ENCODE measurements at regions not wholly inside any gene's neighbourhood (a gene's known extent, or its start where the extent isn't known, plus 50 kb on each side); places are given as distances from the start of the nearest gene placed in this dataset.

DNA sequence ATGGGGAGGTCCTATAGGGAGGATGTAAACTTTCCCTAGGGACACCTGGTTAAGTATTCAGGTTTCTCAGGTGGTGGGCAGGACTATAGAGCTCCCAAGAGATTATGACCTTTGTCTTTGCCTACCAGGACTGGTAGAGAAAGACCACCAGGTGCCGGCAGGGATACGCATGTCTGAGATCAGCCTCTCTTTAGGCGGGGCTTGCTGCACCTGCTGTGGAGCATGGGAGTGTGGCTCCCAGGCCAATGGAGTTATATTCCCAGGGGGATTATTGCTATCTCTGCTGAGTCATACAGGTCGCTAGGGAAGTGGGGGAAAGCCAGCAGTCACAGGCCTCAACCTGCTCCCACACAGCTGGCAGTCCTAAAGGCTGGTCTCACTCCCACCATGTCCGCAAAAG lies 280.5 kb upstream of the MMS22L start:
- in situ Hi-C loops (cut with MboI; ENCODE audit: low sequenced_read_pairs) = no loop called here

DNA sequence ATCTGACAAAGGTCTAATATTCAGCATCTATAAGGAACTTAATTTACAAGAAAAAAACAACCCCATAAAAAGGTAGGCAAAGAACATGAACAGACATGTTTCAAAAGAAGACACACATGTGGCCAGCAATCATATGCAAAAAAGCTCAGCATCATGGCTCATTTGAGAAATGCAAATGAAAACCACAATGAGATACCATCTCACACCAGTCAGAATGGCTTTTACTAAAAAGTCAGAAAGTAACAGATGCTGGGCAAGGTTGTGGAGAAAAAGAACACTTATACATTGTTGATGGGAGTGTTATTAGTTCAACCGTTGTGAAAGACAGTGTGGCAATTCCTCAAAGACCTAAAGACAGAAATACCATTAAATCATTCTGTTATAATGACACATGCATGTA lies 289.9 kb upstream of the MMS22L start:
- in situ Hi-C loops (cut with MboI; ENCODE audit: low sequenced_read_pairs) = no loop called here

DNA sequence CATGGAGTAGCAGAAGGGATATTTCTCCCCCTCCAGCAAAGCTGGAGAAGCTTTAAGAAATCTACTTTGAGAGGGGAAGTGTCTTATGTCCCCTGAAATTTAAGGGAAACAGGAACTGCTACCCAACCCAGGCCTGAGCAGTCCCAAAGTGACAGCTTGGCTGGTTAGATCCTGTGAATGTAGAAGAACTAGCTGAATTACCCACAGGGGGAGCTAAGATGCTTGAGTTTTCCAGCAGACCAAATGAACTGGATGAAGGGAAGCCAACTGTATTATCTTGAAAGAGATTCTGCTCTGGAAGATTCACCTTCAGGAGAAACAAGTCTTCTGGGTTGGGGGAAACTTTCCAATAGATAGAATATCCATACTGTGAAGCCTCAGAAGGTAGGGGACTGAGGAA lies 303.3 kb upstream of the MMS22L start:
- in situ Hi-C loops (cut with MboI; ENCODE audit: low sequenced_read_pairs) = no loop called here

DNA sequence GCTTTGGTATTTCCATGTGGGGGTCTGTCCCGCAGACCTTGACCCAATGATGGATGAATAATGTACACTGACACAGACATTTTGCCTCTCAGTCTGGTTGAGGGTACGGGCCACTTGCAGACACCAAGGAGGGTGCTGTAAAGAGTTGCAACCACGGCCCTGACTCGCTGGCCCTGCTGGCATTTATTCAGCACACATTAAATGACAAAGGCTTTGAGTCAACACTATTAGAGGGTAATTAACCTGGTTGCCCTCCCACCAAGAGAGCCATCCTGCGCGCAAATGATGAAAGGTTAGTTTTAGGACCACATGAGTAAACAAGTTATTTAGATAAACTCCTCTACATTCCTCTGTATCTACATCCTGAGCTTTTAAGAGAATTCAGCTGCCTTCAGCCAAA lies 308.9 kb upstream of the MMS22L start:
- in situ Hi-C loops (cut with MboI; ENCODE audit: low sequenced_read_pairs) = no loop called here

DNA sequence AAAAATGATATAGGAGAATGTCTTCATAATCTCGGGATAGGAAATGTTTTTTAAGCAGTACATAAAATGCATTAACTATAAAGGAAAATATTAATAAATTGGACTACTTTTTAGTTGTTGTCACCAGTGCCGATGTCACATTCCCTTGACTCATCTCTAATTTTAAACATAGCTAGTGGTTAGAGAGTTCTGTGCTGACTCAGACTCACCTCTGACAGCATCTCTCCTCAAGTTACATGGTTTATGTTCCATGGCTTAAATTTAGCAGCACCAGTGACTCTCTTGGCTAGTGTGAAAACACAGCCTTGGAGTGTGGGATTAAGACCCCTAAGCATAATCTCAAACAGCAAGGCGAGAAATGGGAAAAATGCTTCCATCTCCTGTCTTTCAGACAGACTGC lies 311.8 kb upstream of the MMS22L start:
- in situ Hi-C loops (cut with MboI; ENCODE audit: low sequenced_read_pairs) = no loop called here

DNA sequence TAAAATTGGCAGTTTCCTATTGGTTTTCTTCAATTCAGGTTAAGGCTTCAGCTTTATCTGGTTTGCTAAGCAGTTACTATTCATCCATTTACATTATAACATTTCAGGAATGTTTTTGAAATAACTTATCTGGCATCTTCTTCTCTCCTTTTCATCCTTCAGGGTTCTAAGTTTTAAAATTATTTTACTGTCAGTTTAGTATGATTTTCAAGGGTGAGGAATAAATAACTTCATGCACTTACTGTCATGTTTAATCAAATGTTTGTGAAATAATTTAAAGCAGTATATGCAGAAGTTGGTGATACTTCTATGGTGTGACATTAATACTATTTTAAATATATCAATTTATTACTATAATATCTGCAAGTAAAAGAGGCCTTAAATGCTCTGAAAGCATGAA lies 338.1 kb upstream of the MMS22L start:
- in situ Hi-C loops (cut with MboI; ENCODE audit: low sequenced_read_pairs) = no loop called here

DNA sequence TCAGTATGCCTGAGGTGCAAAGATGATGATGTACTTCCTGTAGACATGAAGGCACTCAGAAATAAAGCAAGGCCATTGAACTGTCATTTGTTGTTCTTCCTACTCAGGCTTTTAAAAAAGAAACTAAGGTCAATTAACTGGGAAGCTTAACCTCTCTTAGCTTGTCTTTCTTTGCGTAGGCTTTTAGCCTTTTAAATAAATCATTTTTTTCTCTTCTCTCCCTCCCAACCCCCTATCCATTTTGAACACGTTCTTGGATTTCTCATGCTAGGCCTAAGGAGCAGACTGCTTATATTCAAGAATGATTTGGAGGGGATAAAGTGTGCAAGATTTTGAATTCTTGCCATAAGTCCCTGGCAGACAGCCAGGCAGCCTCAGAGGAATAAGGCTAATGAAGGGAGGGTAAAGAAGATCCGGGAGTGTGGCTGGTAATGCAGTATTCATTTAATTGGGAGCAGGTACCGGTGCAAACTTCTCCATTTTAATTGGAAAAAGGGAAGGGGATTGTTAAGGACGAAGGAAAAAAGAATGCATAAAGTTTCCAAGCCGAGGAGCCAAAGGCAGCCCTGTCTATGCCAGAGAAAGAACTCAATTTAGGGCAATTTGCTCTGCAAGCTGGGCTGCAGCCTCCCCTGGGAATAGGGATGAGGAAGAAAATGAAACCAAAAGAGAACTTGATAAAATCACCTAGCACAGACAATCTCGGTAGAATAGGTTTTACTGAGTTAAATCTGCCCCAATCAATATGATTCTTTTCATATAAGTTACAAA lies 343.8 kb upstream of the MMS22L start:
- in situ Hi-C loops (cut with MboI; ENCODE audit: low sequenced_read_pairs) = no loop called here

DNA sequence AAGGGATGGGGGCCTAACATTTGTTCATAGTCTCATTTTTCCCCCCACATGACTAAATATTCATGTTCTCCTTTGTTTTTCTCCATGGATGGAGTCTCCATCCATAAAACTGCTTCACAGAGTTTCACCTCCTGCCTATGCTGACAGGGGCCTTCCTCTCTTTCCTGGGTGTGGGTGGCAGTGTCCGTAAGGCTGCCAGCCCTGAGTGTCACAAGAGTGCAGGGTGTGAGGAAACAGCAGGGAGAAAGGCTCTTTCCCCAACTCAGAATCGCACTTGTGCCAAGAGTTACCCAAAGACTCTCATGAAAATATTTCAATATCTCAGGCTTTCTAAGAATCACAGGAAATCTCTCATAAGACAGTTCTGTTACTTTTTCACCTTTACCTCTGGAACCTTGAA lies 346.2 kb upstream of the MMS22L start:
- in situ Hi-C loops (cut with MboI; ENCODE audit: low sequenced_read_pairs) = no loop called here

DNA sequence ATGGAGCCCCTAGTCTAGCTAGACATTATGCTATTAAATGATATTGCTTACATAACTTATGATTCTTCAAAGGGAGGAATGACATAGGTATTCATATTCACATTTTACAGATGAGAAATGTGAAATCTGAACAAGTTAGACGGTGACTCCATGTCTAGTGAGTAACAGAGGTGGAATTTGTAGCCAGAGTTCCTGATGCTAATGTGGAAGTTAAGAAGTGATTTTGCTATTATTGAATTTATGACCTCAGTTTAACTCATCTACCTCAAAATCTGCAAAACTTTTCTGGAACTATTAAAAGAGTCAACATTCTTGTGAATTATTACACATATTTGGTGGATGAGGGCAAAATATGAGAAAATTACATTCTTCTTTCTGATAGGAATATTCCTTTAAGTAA lies 347.6 kb upstream of the MMS22L start:
- in situ Hi-C loops (cut with MboI; ENCODE audit: low sequenced_read_pairs) = no loop called here

DNA sequence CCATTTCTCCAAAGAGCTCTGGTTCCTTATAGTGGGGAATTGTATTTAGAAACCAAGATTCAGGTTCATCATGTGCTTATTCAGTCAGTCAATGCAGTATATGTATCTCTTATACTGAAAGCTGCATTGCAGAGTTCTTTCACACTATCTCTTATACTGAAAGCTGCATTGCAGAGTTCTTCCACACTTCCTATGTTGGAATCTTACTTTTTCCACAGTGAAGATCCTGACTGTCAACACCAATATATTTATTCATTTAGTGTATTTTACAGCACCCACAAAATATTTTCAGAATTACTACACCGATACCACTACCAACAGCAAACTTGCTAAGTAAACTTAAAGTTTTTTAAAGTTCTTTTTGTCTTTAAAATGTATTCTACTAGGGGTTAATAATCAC lies 349.3 kb upstream of the MMS22L start:
- in situ Hi-C loops (cut with MboI; ENCODE audit: low sequenced_read_pairs) = no loop called here

DNA sequence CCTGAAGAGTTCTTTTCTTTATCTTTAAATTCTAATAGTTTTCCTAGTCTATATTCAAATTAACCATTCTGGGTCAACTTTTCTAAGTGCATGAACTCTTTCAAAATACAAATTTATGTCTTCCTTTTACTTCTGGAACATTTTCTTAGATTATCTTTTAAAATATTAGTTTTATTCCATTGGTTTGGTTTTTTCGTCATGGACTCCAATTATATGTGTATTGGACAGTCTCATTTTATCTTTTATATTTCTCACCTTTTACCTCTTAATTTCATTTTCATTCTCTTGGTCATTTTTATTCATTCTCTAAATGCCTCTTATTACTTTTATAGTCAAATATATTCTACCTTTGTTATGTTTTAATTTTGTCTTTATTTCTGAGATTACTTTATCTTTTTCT lies 356.7 kb upstream of the MMS22L start:
- in situ Hi-C loops (cut with MboI; ENCODE audit: low sequenced_read_pairs) = no loop called here

DNA sequence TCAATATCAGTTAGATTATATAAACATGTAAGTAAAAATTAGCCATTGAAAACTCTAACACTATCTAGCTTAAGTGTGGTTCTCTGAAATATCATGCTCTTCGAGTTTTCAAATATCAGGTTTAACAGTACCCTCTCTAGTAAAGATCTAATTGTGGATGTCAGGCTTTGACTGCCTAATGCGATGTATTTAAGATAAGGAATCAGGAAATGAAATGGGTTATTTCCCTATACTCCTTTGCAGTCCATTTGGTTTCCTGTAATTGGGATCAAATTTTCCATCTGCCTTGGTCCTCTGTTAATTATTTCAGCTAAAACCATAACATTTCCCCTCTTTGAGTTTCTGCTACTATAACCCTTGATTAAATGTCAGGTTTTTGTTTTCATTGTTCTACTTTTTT lies 361.3 kb upstream of the MMS22L start:
- in situ Hi-C loops (cut with MboI; ENCODE audit: low sequenced_read_pairs) = no loop called here

DNA sequence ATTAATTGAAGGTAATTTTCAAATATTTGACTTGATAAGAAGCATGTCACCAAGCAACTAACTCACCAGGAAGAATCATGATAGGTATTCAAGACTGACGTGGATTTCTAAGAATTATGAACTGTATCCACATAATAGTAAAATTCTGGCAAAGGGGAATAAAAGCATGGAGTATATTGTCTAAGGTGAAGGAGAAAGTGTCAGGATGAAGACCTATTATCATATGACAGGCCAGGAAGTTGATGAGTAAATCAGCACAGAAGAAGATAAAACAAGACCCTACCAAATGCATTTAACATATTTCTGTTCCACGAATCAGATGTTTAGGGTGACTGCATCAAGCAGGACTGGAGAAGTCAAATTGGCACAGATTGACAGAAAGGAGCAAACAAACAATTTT lies 362.7 kb upstream of the MMS22L start:
- in situ Hi-C loops (cut with MboI; ENCODE audit: low sequenced_read_pairs) = no loop called here

DNA sequence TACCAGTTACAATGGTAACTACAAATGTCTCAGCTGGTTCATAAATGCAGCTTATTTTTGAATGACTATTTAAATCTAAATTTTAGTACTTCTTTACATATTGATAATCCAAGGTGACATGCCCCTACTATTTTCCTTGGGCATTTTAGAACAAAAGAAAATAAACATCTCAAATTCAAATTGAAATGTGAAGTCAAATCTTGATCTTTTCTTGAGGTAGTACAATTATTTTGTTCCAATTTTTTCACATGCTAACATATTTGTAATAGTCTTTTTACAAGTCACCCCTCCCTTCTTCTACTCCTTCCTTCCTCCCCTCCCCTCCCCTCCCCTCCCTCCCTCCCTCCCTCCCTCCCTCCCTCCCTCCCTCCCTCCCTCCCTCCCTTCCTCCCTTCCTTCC lies 370.1 kb upstream of the MMS22L start:
- in situ Hi-C loops (cut with MboI; ENCODE audit: low sequenced_read_pairs) = no loop called here

DNA sequence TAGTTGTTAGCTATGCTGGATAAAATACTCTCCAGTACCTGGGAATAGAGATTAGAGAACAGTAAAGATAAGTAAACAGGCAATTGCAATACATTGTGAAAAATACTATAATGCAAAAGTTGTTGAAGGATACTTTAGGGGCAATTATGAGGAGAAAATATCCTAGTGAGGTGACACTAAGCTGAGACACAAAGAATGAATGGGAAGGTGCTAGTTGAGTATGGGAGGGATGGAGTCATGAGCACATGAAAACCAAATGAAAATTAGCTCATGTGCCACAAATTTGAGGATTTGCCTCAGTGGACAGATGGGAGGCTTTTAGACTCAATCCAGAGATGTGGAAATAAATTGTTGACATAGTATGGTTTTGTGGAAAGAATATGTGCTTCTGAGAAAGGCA lies 370.5 kb upstream of the MMS22L start:
- in situ Hi-C loops (cut with MboI; ENCODE audit: low sequenced_read_pairs) = no loop called here

DNA sequence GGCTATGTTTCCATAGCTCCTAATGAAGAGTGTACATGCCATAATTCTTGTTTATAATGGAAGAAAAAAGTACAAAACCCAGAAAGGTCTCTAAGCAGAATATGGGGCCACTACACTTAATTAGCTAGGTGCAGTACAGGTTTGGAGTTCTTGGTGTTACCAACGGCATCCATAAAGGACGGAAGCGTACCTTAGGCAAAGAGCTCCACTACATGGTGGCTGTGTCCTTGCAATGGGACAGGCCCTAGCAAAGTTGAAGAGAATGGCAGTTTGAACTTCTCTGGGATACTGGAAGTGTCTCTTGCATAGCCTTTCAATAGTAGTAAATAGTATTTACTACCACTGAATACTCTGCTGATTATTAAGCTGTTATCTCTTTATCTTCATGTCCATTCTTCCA lies 371.7 kb upstream of the MMS22L start:
- in situ Hi-C loops (cut with MboI; ENCODE audit: low sequenced_read_pairs) = no loop called here

DNA sequence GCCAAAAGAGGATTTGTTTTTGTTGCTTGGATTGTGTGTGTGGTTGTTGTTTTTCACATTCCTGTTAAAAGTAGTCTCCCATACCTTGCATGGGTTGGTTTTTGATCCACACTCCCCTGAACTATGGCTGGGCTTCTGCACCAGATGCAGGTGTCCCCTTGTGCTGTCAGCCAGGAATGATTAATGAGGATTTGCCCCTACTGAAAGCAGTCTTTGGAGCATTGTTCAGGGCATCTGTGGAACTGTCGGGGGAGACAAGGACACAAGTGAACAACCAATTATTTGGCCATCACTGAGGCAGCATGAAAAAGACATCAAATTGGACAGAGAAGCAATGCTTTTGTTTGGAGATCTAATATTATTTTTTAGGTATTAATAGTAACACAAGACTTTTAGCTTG lies 373.2 kb upstream of the MMS22L start:
- in situ Hi-C loops (cut with MboI; ENCODE audit: low sequenced_read_pairs) = no loop called here

DNA sequence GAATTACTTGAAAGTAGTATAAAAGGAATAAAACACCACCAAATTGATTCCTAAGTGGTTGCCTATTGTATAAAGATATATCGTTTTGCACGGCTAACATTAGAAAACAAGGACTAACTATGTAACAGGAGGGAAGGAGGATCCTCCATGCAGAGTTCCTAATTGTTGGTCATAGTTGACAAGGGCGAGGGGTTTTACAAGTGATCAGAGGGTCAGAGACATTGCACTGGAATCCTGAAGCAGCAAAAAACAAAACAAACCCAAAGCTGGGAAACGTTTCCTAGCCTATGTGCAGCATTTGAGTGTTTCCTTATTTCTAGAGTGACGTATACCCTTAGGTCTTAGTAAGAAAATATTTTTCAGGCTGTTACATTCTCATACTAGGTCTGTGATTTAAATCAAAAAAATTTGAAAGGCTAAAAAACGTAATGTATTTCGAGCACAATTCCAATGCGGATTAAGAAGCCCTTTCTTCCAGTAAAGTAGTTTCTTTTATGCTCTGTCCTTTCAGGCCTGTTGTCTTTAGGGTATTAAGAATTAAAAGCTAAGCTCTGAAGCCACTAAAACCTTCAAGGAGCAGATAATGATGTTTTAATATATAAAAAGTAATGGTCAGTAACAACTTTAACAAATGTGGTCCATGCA lies 373.8 kb upstream of the MMS22L start:
- in situ Hi-C loops (cut with MboI; ENCODE audit: low sequenced_read_pairs) = no loop called here

DNA sequence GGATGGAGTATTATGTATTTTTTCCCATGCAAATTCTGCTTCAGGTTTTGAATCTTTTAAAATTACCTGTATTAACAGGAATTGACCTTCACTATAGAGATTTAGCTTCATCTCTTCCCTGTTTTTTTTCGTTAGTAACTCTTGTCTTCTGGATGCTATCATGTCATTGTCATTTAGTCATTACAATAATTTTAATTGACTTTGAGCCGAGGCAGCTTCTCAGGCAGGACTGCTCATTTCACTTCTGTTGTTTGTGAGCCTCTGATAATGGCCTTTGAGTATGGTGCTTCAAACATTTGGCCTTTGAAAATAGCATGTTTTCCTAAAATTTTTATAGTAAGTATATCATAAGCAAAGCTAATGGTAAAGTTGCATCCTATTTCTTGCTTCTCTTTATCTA lies 375.1 kb upstream of the MMS22L start:
- in situ Hi-C loops (cut with MboI; ENCODE audit: low sequenced_read_pairs) = no loop called here

DNA sequence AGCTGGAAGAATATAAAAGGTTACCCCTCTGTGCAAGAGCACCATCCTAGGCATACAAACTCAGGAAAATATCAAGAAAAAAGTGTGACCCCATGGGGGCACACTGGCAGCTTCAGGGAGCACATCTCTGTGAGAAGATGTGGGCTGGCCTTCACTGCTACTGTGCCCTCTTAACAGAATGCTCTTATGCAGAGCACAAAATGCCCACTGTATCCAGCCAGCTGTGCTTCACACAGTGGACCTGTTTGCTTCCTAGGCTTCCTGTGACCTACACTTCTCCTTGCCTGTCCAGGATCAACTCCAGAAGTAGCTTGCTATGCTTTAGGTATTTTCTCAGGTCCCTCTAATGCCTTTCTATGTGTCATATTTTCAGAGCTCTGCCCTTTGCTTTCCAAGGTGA lies 380.2 kb upstream of the MMS22L start:
- in situ Hi-C loops (cut with MboI; ENCODE audit: low sequenced_read_pairs) = no loop called here

DNA sequence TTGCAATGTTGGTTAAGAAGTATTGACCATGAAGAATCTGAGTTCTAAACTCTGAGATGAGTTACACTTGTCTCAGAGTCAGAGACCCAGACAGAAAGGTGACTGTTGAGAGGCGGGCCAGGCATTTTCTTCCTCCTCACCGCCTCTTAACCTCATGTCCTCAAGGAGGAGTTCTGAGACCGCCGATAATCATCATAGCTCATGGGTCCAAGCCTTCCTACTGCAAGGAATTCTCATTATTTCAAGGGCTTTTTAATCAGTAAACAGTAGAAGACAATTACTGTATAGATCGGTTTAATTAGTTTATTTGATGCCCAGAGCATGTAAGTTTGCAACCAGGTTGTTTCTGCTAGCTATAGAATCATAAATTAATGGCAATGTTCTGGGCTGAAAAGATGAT lies 382.4 kb upstream of the MMS22L start:
- in situ Hi-C loops (cut with MboI; ENCODE audit: low sequenced_read_pairs) = no loop called here

DNA sequence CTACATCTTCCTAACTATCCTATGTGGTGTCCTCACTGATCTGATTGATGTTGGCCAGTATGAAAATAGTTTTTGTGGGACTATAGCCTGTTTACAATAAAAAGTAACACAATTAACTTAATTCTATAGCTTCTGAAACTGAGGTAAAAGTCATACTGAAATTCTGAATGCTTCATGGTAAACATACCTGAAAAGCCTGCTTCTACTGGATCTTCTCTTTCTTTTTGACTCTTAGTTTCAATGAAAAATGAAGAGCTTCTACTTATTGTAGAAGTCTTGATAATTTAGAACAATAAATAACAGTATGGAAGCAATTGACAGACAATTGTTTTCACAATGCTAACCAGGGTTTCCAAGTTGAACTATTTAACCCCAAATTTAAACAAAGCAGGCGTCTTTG lies 383.9 kb upstream of the MMS22L start:
- in situ Hi-C loops (cut with MboI; ENCODE audit: low sequenced_read_pairs) = no loop called here

DNA sequence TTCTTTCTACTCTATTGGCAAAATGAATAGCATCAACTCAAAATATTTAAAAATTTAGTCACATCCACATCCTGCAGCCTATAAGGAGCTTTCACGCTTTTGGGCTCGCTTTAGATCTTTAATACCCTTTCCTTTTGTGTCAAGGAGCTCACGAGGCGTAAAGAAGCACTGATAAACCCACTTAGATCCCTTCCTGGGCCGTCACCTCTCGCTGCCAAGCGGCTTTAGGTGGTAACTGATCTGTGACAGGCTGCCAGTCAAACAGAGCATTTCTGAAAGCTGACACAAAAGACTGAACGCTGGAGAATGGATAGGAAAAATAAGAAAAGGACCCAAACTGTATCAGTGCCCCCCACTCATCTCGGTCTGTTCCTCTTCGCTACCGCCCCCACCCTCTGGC lies 385.7 kb upstream of the MMS22L start:
- in situ Hi-C loops (cut with MboI; ENCODE audit: low sequenced_read_pairs) = no loop called here
